ENCODE measurements at regions not wholly inside any gene's neighbourhood (a gene's known extent, or its start where the extent isn't known, plus 50 kb on each side); places are given as distances from the start of the nearest gene placed in this dataset.

DNA sequence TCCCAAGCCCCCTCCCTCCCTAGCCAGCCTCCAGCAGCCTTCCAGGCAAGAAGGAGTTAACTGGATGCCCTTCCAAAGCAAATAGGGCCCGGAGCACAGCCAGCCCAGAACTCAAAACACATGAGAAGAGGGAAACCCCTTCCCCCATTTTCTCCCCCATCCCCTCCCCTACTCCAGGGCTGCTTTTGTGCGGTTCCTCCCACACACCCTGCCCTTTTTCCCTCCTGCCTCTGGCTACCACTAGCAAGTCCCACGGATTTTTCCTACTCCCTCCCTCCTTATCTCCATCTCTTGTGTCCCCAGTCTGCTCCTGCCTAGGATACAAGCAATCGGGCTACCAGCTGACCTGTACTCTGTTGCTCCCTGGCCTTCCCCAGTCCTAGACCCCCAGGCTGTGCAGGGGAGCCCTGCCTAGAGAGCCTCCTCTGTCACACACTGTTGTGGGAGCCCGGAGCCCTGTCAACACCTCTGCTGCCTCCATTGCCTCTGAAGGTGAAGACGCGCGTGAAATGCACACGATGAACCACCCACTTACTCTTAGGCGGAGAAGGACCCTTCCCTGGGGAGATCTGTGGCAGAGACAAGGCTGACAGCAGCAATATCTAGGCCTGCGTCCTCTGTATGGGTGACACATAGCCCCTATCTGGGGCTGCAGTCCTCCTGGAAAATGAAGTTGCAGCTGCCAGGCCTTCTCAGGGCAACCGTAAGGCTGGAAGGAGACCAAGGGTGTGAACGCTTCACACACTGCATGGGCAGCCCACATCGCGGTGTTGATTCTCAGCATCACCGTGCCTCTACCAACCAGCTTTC is 282.8 kb downstream of the MN1 start:
- TF ChIP-seq POLR2A (IDR thresholded peaks at IDR 0.05): no peak
- TF ChIP-seq, protein P1, sequence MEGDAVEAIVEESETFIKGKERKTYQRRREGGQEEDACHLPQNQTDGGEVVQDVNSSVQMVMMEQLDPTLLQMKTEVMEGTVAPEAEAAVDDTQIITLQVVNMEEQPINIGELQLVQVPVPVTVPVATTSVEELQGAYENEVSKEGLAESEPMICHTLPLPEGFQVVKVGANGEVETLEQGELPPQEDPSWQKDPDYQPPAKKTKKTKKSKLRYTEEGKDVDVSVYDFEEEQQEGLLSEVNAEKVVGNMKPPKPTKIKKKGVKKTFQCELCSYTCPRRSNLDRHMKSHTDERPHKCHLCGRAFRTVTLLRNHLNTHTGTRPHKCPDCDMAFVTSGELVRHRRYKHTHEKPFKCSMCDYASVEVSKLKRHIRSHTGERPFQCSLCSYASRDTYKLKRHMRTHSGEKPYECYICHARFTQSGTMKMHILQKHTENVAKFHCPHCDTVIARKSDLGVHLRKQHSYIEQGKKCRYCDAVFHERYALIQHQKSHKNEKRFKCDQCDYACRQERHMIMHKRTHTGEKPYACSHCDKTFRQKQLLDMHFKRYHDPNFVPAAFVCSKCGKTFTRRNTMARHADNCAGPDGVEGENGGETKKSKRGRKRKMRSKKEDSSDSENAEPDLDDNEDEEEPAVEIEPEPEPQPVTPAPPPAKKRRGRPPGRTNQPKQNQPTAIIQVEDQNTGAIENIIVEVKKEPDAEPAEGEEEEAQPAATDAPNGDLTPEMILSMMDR (IDR thresholded peaks at IDR 0.05): no peak

Data from suprapubic skin (tissue), 3 donors.